Right cardiac atrium (tissue), 5 donors: ENCODE measurements at regions not wholly inside any gene's neighbourhood (a gene's known extent, or its start where the extent isn't known, plus 50 kb on each side); places are given as distances from the start of the nearest gene placed in this dataset.
"Not testable (repeated sequence)": the region's sequence is repeated elsewhere in the genome, so short reads cannot be mapped to it uniquely, and the experiment has no call there.

Experiments
- ATAC-seq, 2 donors: fragments of 200-7000 bp; cut with Tn5 transposase; one replicate each; pipeline versions ENCODE4 v1.8.0 to v1.9.1; 2020; ENCODE audit warnings: moderate library complexity in 2 of 2, mild to moderate bottlenecking in 1 of 2
- DNase-seq, 3 donors: peaks; one replicate each; pipeline ENCODE4 v3.0.0-alpha.2; 2020
- H3K27ac ChIP-seq: one replicate; pipeline ENCODE4 v1.5.1; 2013; ENCODE audit warnings: mild to moderate bottlenecking, low read length, control low read depth, moderate library complexity
- H3K27me3 ChIP-seq: one replicate; pipeline ENCODE4 v1.6.1; 2013; ENCODE audit not compliant: control insufficient read depth, insufficient read depth
- H3K4me1 ChIP-seq: one replicate; pipeline ENCODE4 v1.6.1; 2013; ENCODE audit warnings: low read length; ENCODE audit not compliant: control insufficient read depth, insufficient read depth
- H3K4me3 ChIP-seq: one replicate; pipeline ENCODE4 v1.5.1; 2013; ENCODE audit warnings: low read length, control low read depth
- H3K9me3 ChIP-seq: one replicate; pipeline ENCODE4 v1.6.1; 2013; ENCODE audit warnings: low read length; ENCODE audit not compliant: control insufficient read depth
- WGBS: extraction: QIAGEN DNeasy Blood & Tissue Kit; methylation state at CpG from one replicate; pipeline ENCODE4 v1.1.7; 2013; 5-methylcytosine and 5-hydroxymethylcytosine counted together
- intact Hi-C, 4 donors: fragments of 100-400 bp; cut with DNase I; formaldehyde crosslinking; loops; one replicate each; pipeline versions ENCODE4 v1.11.0 to v1.14.0; 2022 to 2023
- donor health status: healthy with polysubstance abuse.
- donor health status: DM: no; HTN: yes; CAD: no.
- donor health status: DM: no; HTN: no; CAD: no.
- donor health status: DM: no; HTN: yes; CAD: no; lungs with severe emphysema.
- donor health status: DM: yes; HTN: yes; CAD: no.

DNA sequence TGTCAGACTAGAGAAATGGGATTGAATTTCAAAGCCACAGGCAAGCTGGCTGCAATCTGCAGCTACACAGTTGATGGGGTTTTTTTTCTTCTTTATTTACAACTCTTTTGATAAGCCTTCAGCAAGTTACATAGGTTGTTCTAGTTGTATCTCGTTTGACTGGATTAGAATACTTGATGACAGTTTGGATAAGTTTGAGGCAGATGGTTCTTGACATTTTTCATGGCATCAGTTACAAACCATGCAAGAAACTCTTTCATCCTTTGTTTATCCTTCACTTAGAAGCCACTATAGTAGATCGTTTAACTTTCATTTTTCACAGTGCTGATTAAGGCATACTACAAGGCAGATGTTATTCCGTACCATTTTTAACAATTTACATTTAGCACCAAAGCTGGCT, 238.9 kb downstream of the TOX3 start:
- intact Hi-C loops = no loop called here
- Histone ChIP-seq H3K9me3 (no peaks in the 10 kb centered on the region), H3K4me3 (no peak overlapping the region), H3K27me3 (no peaks in the 10 kb centered on the region), H3K27ac (no peak overlapping the region), H3K4me1 (no peaks in the 10 kb centered on the region)
- no peak for ATAC-seq
- no peak for DNase-seq
- WGBS = 30% methylated on average over 3 of the region's 3 CpGs

- 79% methylated on average over 4 of the region's 4 CpGs for WGBS
- intact Hi-C loops = no loop called here
- Histone ChIP-seq H3K4me3 (no peak overlapping the region), H3K27ac (no peak overlapping the region), H3K27me3 (no peaks in the 10 kb centered on the region), H3K9me3 (no peaks in the 10 kb centered on the region), H3K4me1 (no peaks in the 10 kb centered on the region)
- no peak for DNase-seq
- ATAC-seq = no peak
Observed at GRCh38 chr16:52301026-52301425, 245.9 kb downstream of the TOX3 start.

GRCh38 chr16:52298769-52299168, 248.2 kb downstream of the TOX3 start:
- intact Hi-C loops = no loop called here
- no peaks in the 10 kb centered on the region for H3K4me1 ChIP-seq
- no peak for DNase-seq
- no peak overlapping the region for H3K4me3 ChIP-seq
- no peaks in the 10 kb centered on the region for H3K27me3 ChIP-seq
- H3K9me3 ChIP-seq = no peaks in the 10 kb centered on the region
- no peak for ATAC-seq
- H3K27ac ChIP-seq = no peak overlapping the region

- intact Hi-C loops, ATAC-seq, H3K9me3 ChIP-seq, H3K27me3 ChIP-seq, H3K4me3 ChIP-seq, DNase-seq, H3K27ac ChIP-seq, H3K4me1 ChIP-seq: not testable (repeated sequence)
- WGBS = 72% methylated on average over 4 of the region's 4 CpGs
Observed at GRCh38 chr16:52296706-52297315, 250.1 kb downstream of the TOX3 start.

DNA sequence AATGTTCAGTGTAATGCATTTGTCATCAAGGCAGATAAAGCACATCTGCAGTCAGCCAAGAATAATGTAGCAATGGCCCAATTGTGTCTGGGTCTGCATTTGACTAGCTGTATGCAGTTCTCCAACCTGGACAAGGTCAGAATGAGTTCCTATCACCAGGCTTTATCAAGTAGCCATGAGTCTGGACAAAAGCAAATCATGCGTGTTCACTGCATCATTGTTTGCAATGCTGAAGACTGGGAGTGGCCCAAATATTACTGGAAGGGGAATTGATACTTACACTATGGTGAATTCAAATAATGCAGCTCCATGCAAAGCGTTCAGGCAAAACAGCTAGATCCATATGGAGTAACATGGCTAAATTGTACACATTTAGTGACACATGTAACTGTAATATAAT, 250.9 kb downstream of the TOX3 start:
- H3K4me1 ChIP-seq = no peaks in the 10 kb centered on the region
- H3K4me3 ChIP-seq = no peak overlapping the region
- no peak for ATAC-seq
- no peaks in the 10 kb centered on the region for H3K9me3 ChIP-seq
- intact Hi-C loops = no loop called here
- WGBS = 66% methylated on average over 2 of the region's 2 CpGs
- no peaks in the 10 kb centered on the region for H3K27me3 ChIP-seq
- no peak overlapping the region for H3K27ac ChIP-seq
- DNase-seq = no peak

GRCh38 chr16:52294660-52295059, 252.3 kb downstream of the TOX3 start:
- ATAC-seq = no peak
- Histone ChIP-seq H3K4me3 (no peak overlapping the region), H3K27me3 (no peaks in the 10 kb centered on the region), H3K9me3 (no peaks in the 10 kb centered on the region), H3K27ac (no peak overlapping the region), H3K4me1 (no peaks in the 10 kb centered on the region)
- intact Hi-C loops = no loop called here
- DNase-seq = no peak
- 69% methylated on average over 3 of the region's 3 CpGs for WGBS

DNA sequence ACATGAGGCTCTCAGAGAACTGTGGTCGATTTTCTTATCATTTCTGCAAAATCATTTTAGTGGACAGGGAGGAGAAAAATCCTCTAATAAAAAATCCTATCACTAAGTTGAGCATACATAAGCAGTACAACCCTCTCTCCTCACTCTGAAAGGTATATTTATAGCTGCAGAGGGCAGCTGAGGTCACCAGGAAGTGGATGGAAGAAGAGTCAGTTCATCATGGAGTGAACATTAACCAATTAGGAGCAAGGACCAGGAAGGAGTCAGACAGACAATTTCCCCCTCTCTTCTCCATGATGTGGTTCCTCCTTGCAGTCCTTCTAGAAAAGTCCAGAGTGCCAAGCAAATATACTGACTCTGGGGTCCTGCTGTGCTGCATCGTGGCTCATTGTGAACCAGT, 253.7 kb downstream of the TOX3 start:
- ATAC-seq (no peak), DNase-seq (no peak)
- intact Hi-C loops = no loop called here
- Histone ChIP-seq H3K27me3 (no peaks in the 10 kb centered on the region), H3K4me1 (no peaks in the 10 kb centered on the region), H3K4me3 (no peak overlapping the region), H3K9me3 (no peaks in the 10 kb centered on the region), H3K27ac (no peak overlapping the region)
- 50% methylated on average over 2 of the region's 2 CpGs for WGBS

- DNase-seq (no peak), ATAC-seq (no peak)
- intact Hi-C loops = no loop called here
- Histone ChIP-seq H3K4me1 (no peaks in the 10 kb centered on the region), H3K4me3 (no peak overlapping the region), H3K9me3 (no peaks in the 10 kb centered on the region), H3K27ac (no peak overlapping the region), H3K27me3 (no peaks in the 10 kb centered on the region)
- WGBS = 64% methylated on average over 4 of the region's 4 CpGs
Observed at GRCh38 chr16:52283584-52284375, 263.2 kb downstream of the TOX3 start.

GRCh38 chr16:52283018-52283417, 263.9 kb downstream of the TOX3 start:
- intact Hi-C loops = no loop called here

GRCh38 chr16:52280086-52280485, 266.9 kb downstream of the TOX3 start:
- no peak for DNase-seq
- 79% methylated on average over 1 of the region's 1 CpG for WGBS
- no peak for ATAC-seq
- intact Hi-C loops = no loop called here
- Histone ChIP-seq H3K4me1 (no peaks in the 10 kb centered on the region), H3K9me3 (no peaks in the 10 kb centered on the region), H3K27ac (no peak overlapping the region), H3K27me3 (no peaks in the 10 kb centered on the region), H3K4me3 (no peak overlapping the region)

More at GRCh38 chr16:52283018-52283417, 263.9 kb downstream of the TOX3 start:
- Histone ChIP-seq H3K9me3 (no peaks in the 10 kb centered on the region), H3K27ac (no peak overlapping the region), H3K27me3 (no peaks in the 10 kb centered on the region), H3K4me3 (no peak overlapping the region), H3K4me1 (no peaks in the 10 kb centered on the region)
- 75% methylated on average over 2 of the region's 2 CpGs for WGBS
- DNase-seq (no peak), ATAC-seq (no peak)

DNA sequence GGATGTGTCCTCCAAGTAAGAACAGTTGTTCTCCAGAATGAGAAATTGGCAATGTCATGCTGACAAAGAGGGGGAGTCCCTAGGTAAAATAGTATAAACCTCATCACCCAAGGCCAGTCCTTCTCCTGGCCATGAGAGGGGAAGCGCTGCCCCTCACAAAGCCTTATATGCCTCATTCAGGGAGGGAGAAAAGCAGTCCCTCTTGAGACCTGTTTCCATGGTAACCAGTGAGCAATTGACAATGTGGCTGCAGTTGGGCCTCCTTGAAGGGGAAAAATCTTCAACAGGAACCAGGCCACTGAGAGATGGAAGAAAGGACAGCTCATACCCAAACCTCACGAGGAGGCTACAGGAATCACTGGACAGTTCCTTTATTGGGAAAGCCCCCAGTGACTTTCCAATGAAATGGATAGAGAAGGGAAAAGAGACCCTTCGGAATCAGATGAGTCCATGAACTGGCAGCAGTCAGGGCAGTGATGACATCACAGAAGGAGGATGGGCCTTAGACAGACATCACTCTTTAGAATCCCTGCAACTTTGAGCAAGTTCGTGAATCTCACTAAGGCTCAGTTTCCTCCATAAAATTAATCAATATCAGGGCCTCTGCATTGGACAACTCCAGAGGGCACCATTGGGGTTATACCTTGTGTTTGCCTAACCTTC, 275.7 kb downstream of the TOX3 start:
- WGBS = 76% methylated on average over 4 of the region's 4 CpGs
- Histone ChIP-seq H3K27ac (no peak overlapping the region), H3K9me3 (no peaks in the 10 kb centered on the region), H3K27me3 (no peaks in the 10 kb centered on the region), H3K4me3 (no peak overlapping the region), H3K4me1 (no peaks in the 10 kb centered on the region)
- ATAC-seq (no peak), DNase-seq (no peak)
- intact Hi-C loops = no loop called here
